GM12878 (cell line): ENCODE measurements at regions not wholly inside any gene's neighbourhood (a gene's known extent, or its start where the extent isn't known, plus 50 kb on each side); places are given as distances from the start of the nearest gene placed in this dataset.

Experiments used
- ATAC-seq: fragments of 200-7000 bp; cut with Tn5 transposase; 3 replicates; pipeline ENCODE4 v1.9.1; 2020; ENCODE audit warnings: mild to moderate bottlenecking, moderate library complexity
- BruUV-seq: library from RNA; stranded (reverse); fragments of 400-500 nt; replicated peaks from 2 replicates; lab custom pipeline; 2021; lab: Mats Ljungman, UMichigan
- CTCF ChIA-PET: fragments of 300-600 bp; sonication (Branson Sonifier 250); formaldehyde crosslinking; extraction: SDS; loops from one replicate; lab custom pipeline; 2021; ENCODE audit warnings: inconsistent platforms; lab: Yijun Ruan, JAX
- POLR2A ChIA-PET: fragments of 350-600 bp; formaldehyde crosslinking; extraction: SDS; loops from one replicate; lab custom pipeline; 2021; ENCODE audit warnings: inconsistent platforms; lab: Charles Lee
- RAD21 ChIA-PET: fragments of 300-600 bp; sonication (Branson Sonifier 250); formaldehyde crosslinking; loops from one replicate; lab custom pipeline; 2023; ENCODE audit warnings: antibody characterized with exemption; ENCODE audit not compliant: unreplicated experiment; lab: Charles Lee
- SMC1A ChIA-PET: fragments of 300-600 bp; sonication (Branson Sonifier 250); formaldehyde crosslinking; loops from one replicate; lab custom pipeline; 2023; ENCODE audit not compliant: unreplicated experiment, uncharacterized antibody; lab: Charles Lee
- DNase-seq: peaks from one replicate; pipeline ENCODE4 v3.0.0-alpha.2; 2011; ENCODE audit warnings: low read depth, low spot score
- FAIRE-seq: peaks from 3 replicates; lab custom pipeline; 2011; peaks lifted over from hg19 to GRCh38; lab: Jason Lieb, UNC
- H2AFZ ChIP-seq: 2 replicates; pipeline ENCODE4 v1.6.0; 2011; ENCODE audit warnings: low read depth, low read length, control low read depth; ENCODE audit not compliant: control insufficient read depth
- H3K27ac ChIP-seq: 2 replicates; pipeline ENCODE4 v1.5.1; 2011; ENCODE audit warnings: control low read depth; ENCODE audit not compliant: control insufficient read depth, insufficient read depth
- H3K27me3 ChIP-seq, 2 experiments: replicated peaks in 1 of 2; 2 replicates each; pipeline versions ENCODE4 v1.6.0 to v1.6.1; 2011; ENCODE audit warnings: low read length in 1 of 2; ENCODE audit not compliant: control insufficient read depth in 2 of 2, insufficient read depth in 2 of 2
- H3K36me3 ChIP-seq, 2 experiments: 2 replicates each; pipeline ENCODE4 v1.5.1; 2011; ENCODE audit warnings: low read length in 1 of 2; ENCODE audit not compliant: control insufficient read depth in 2 of 2, insufficient read depth in 2 of 2
- H3K4me1 ChIP-seq: 2 replicates; pipeline ENCODE4 v1.6.1; 2011; ENCODE audit warnings: mild to moderate bottlenecking, low read length, moderate library complexity, mixed read lengths; ENCODE audit not compliant: control insufficient read depth, insufficient read depth
- H3K4me2 ChIP-seq: 2 replicates; pipeline ENCODE4 v1.6.0; 2011; ENCODE audit warnings: control low read depth; ENCODE audit not compliant: control insufficient read depth, insufficient read depth
- H3K4me3 ChIP-seq: fragments of 200-600 bp; sonication (generic); 2 replicates; pipeline ENCODE4 v1.5.1; 2016
- H3K79me2 ChIP-seq: 2 replicates; pipeline ENCODE4 v1.6.0; 2011; ENCODE audit warnings: low read length; ENCODE audit not compliant: control insufficient read depth, insufficient read depth
- H3K9ac ChIP-seq: 2 replicates; pipeline ENCODE4 v1.8.0; 2011; ENCODE audit warnings: low read length, control low read depth, mixed read lengths; ENCODE audit not compliant: control insufficient read depth, insufficient read depth
- H3K9me3 ChIP-seq: replicated peaks from 3 replicates; pipeline ENCODE4 v1.5.1; 2011; ENCODE audit warnings: mild to moderate bottlenecking, low read length; ENCODE audit not compliant: control insufficient read depth, insufficient read depth
- H4K20me1 ChIP-seq: 2 replicates; pipeline ENCODE4 v1.6.0; 2011; ENCODE audit not compliant: control insufficient read depth, insufficient read depth
- BMI1 ChIP-seq: fragments of 450-650 bp; IDR thresholded peaks from 2 replicates; pipeline ENCODE4 v1.6.1; 2016; ENCODE audit warnings: mild to moderate bottlenecking, moderate library complexity, borderline replicate concordance
- CBX3 ChIP-seq: fragments of 200-600 bp; sonication (generic); IDR thresholded peaks from 2 replicates; pipeline ENCODE4 v1.6.1; 2016; ENCODE audit warnings: low read depth, borderline replicate concordance
- IKZF1 ChIP-seq: fragments of 450-650 bp; conservative IDR thresholded peaks from 2 replicates; pipeline ENCODE4 v1.6.1; 2017; ENCODE audit warnings: antibody characterized with exemption, mild to moderate bottlenecking
- KAT2A ChIP-seq: conservative IDR thresholded peaks from 2 replicates; pipeline ENCODE4 v1.6.1; 2011; ENCODE audit warnings: low read depth, low read length; ENCODE audit not compliant: control insufficient read depth
- NBN ChIP-seq: fragments of 450-650 bp; IDR thresholded peaks from 2 replicates; pipeline ENCODE4 v1.6.1; 2016
- NFYB ChIP-seq: IDR thresholded peaks from 2 replicates; pipeline ENCODE4 v1.6.1; 2011; ENCODE audit warnings: low read depth, mild to moderate bottlenecking, low read length, improper control_type of control experiment, moderate library complexity; ENCODE audit not compliant: insufficient read depth
- SMARCA5 ChIP-seq: fragments of 450-650 bp; IDR thresholded peaks from 2 replicates; pipeline ENCODE4 v1.6.1; 2017; ENCODE audit warnings: mild to moderate bottlenecking
- SUZ12 ChIP-seq: fragments of 200-600 bp; sonication (generic); IDR thresholded peaks from one replicate; pipeline ENCODE4 v1.6.1; 2018; ENCODE audit warnings: antibody characterized with exemption, mild to moderate bottlenecking; ENCODE audit not compliant: unreplicated experiment
- WGBS: methylation state at CpG from one replicate; pipeline ENCODE4 v1.1.6; 2016; ENCODE audit warnings: low lambda C conversion rate; ENCODE audit not compliant: insufficient replicate concordance, insufficient coverage; ENCODE audit errors: missing lambda C conversion rate; 5-methylcytosine and 5-hydroxymethylcytosine counted together
- in situ Hi-C: fragments of 300-500 bp; cut with MboI; formaldehyde crosslinking; loops from 9 replicates; pipeline ENCODE4 v1.14.3; 2018; ENCODE audit warnings: mixed read lengths
- intact Hi-C: fragments of 100-400 bp; cut with micrococcal nuclease; formaldehyde crosslinking; loops from one replicate; pipeline ENCODE4 v1.14.2; 2022; ENCODE audit not compliant: unreplicated experiment
- TF ChIP-seq, protein P1 (sequence below): fragments of 450-650 bp; IDR thresholded peaks from 2 replicates; pipeline ENCODE4 v1.6.1; 2017; ENCODE audit warnings: mild to moderate bottlenecking, moderate library complexity
- TF ChIP-seq, protein P2 (sequence below): fragments of 450-650 bp; IDR thresholded peaks from 2 replicates; pipeline ENCODE4 v1.6.1; 2016; ENCODE audit warnings: mild to moderate bottlenecking

DNA sequence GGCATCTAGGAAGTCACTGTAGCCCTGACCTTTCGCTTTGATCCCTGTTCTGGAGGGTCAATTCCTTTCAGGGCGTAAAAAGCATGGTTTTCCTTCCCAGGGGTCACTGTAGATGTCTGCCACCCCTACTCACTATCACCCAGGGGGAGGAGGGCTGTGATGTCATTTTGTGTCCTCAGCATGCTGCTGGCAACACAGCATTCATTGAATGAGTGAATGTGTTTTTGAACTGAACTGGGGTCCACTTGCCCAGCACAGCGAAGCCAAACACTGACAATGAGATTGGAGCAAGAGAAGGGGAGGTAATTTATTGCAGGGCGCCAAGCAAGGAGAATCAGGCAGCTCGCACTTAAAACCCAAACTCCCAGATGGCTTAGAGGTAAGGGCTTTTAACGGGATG is 78.2 kb upstream of the PGBD5 start:
- SMC1A ChIA-PET = no interaction called here
- RAD21 ChIA-PET = no interaction called here
- FAIRE-seq (no peak), ATAC-seq (no peak), DNase-seq (no peak)
- no peaks in the 10 kb centered on the region for H3K4me1 ChIP-seq
- H3K4me2 ChIP-seq = no peak overlapping the region
- no peak overlapping the region for H3K27ac ChIP-seq
- no peaks in the 10 kb centered on the region; the same call in 2 of the 3 replicates for H3K9me3 ChIP-seq
- 54% methylated on average over 6 of the region's 6 CpGs for WGBS
- BruUV-seq = no TSS peak
- intact Hi-C loops = no loop called here
- POLR2A ChIA-PET = no interaction called here
- H2AFZ ChIP-seq = no peak overlapping the region
- H3K27me3 ChIP-seq = no peaks in the 10 kb centered on the region
- H3K36me3 ChIP-seq = no peaks in the 10 kb centered on the region
- in situ Hi-C loops = no loop called here
- H4K20me1 ChIP-seq = no peaks in the 10 kb centered on the region
- H3K4me3 ChIP-seq = no peak overlapping the region
- H3K9ac ChIP-seq = no peak overlapping the region
- CTCF ChIA-PET = no interaction called here
- H3K79me2 ChIP-seq = no peaks in the 10 kb centered on the region
- TF ChIP-seq SMARCA5 = no peak
- no peak for TF ChIP-seq CBX3
- no peak for TF ChIP-seq SUZ12
- no peak for TF ChIP-seq BMI1
- TF ChIP-seq, protein P1, sequence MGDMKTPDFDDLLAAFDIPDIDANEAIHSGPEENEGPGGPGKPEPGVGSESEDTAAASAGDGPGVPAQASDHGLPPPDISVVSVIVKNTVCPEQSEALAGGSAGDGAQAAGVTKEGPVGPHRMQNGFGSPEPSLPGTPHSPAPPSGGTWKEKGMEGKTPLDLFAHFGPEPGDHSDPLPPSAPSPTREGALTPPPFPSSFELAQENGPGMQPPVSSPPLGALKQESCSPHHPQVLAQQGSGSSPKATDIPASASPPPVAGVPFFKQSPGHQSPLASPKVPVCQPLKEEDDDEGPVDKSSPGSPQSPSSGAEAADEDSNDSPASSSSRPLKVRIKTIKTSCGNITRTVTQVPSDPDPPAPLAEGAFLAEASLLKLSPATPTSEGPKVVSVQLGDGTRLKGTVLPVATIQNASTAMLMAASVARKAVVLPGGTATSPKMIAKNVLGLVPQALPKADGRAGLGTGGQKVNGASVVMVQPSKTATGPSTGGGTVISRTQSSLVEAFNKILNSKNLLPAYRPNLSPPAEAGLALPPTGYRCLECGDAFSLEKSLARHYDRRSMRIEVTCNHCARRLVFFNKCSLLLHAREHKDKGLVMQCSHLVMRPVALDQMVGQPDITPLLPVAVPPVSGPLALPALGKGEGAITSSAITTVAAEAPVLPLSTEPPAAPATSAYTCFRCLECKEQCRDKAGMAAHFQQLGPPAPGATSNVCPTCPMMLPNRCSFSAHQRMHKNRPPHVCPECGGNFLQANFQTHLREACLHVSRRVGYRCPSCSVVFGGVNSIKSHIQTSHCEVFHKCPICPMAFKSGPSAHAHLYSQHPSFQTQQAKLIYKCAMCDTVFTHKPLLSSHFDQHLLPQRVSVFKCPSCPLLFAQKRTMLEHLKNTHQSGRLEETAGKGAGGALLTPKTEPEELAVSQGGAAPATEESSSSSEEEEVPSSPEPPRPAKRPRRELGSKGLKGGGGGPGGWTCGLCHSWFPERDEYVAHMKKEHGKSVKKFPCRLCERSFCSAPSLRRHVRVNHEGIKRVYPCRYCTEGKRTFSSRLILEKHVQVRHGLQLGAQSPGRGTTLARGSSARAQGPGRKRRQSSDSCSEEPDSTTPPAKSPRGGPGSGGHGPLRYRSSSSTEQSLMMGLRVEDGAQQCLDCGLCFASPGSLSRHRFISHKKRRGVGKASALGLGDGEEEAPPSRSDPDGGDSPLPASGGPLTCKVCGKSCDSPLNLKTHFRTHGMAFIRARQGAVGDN = no peak
- no peak for TF ChIP-seq KAT2A
- TF ChIP-seq, protein P2, sequence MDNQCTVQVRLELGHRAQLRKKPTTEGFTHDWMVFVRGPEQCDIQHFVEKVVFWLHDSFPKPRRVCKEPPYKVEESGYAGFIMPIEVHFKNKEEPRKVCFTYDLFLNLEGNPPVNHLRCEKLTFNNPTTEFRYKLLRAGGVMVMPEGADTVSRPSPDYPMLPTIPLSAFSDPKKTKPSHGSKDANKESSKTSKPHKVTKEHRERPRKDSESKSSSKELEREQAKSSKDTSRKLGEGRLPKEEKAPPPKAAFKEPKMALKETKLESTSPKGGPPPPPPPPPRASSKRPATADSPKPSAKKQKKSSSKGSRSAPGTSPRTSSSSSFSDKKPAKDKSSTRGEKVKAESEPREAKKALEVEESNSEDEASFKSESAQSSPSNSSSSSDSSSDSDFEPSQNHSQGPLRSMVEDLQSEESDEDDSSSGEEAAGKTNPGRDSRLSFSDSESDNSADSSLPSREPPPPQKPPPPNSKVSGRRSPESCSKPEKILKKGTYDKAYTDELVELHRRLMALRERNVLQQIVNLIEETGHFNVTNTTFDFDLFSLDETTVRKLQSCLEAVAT = no peak
- no peak for TF ChIP-seq NFYB
- no peak for TF ChIP-seq IKZF1
- TF ChIP-seq NBN = no peak
